HG02884 (cell line): ENCODE measurements at regions not wholly inside any gene's neighbourhood (a gene's known extent, or its start where the extent isn't known, plus 50 kb on each side); places are given as distances from the start of the nearest gene placed in this dataset.

Source experiments
- ATAC-seq: cut with Tn5 transposase; IDR thresholded peaks from one replicate; pipeline ENCODE4 v1.9.1; 2021; ENCODE audit warnings: mild to moderate bottlenecking, moderate library complexity; ENCODE audit not compliant: unreplicated experiment

- no peak for ATAC-seq
Observed at GRCh38 chr5:128667152-128667551, 129.1 kb upstream of the FBN2 start.

GRCh38 chr5:128667751-128668150, 129.7 kb upstream of the FBN2 start:
- ATAC-seq = no peak

GRCh38 chr5:128668921-128669320, 130.9 kb upstream of the FBN2 start:
- no peak for ATAC-seq

GRCh38 chr5:128669803-128670202, 131.8 kb upstream of the FBN2 start:
- peak; percentile 83 for ATAC-seq

GRCh38 chr5:128671943-128672342, 133.9 kb upstream of the FBN2 start:
- ATAC-seq = no peak

- no peak for ATAC-seq
Observed at GRCh38 chr5:128673000-128673399, 135.0 kb upstream of the FBN2 start.

GRCh38 chr5:128673411-128673957, 135.4 kb upstream of the FBN2 start:
- no peak for ATAC-seq

- no peak for ATAC-seq
Observed at GRCh38 chr5:128673970-128674369, 135.9 kb upstream of the FBN2 start.

GRCh38 chr5:128674837-128675446, 136.9 kb upstream of the FBN2 start:
- ATAC-seq = peak; percentile 74

- ATAC-seq = no peak
Observed at GRCh38 chr5:128681096-128681495, 143.1 kb upstream of the FBN2 start.

GRCh38 chr5:128681764-128682592, 143.9 kb upstream of the FBN2 start:
- ATAC-seq = no peak

GRCh38 chr5:128682669-128683068, 144.6 kb upstream of the FBN2 start:
- ATAC-seq = no peak

- no peak for ATAC-seq
Observed at GRCh38 chr5:128684961-128685360, 146.9 kb upstream of the FBN2 start.

GRCh38 chr5:128687930-128688329, 149.9 kb upstream of the FBN2 start:
- no peak for ATAC-seq

GRCh38 chr5:128693764-128694163, 155.7 kb upstream of the FBN2 start:
- no peak for ATAC-seq

GRCh38 chr5:128695791-128696530, 157.9 kb upstream of the FBN2 start:
- ATAC-seq = no peak

GRCh38 chr5:128701301-128701700, 163.3 kb upstream of the FBN2 start:
- no peak for ATAC-seq

- ATAC-seq = no peak
Observed at GRCh38 chr5:128703322-128703721, 165.3 kb upstream of the FBN2 start.

GRCh38 chr5:128706269-128706668, 168.2 kb upstream of the FBN2 start:
- no peak for ATAC-seq

- no peak for ATAC-seq
Observed at GRCh38 chr5:128708841-128709240, 170.8 kb upstream of the FBN2 start.

GRCh38 chr5:128711216-128711615, 173.2 kb upstream of the FBN2 start:
- no peak for ATAC-seq

GRCh38 chr5:128714551-128714950, 176.5 kb upstream of the FBN2 start:
- no peak for ATAC-seq
